Keratinocyte (primary cell): ENCODE measurements at regions not wholly inside any gene's neighbourhood (a gene's known extent, or its start where the extent isn't known, plus 50 kb on each side); places are given as distances from the start of the nearest gene placed in this dataset.

Source experiments
- DNase-seq: peaks from one replicate; pipeline ENCODE4 v3.0.0-alpha.2; 2011; ENCODE audit warnings: low read depth, missing footprints, low spot score
- FAIRE-seq: peaks from 2 replicates; lab custom pipeline; 2011; peaks lifted over from hg19 to GRCh38; lab: Jason Lieb, UNC
- H2AFZ ChIP-seq: 2 replicates; pipeline ENCODE4 v1.6.0; 2012; ENCODE audit warnings: low read length, control low read depth, inconsistent platforms; ENCODE audit not compliant: control insufficient read depth
- H3K27ac ChIP-seq: 2 replicates; pipeline ENCODE4 v1.5.1; 2011; ENCODE audit warnings: low read length; ENCODE audit not compliant: control insufficient read depth, insufficient read depth
- H3K27me3 ChIP-seq: 3 replicates; pipeline ENCODE4 v1.6.0; 2011; ENCODE audit warnings: low read length; ENCODE audit not compliant: control insufficient read depth, insufficient read depth; ENCODE audit errors: extremely low read depth
- H3K36me3 ChIP-seq, 2 experiments: 2 replicates in 1 of 2; 3 replicates in 1 of 2; pipeline ENCODE4 v1.5.1; 2011; ENCODE audit warnings: low read length in 2 of 2, mild to moderate bottlenecking in 1 of 2; ENCODE audit not compliant: control insufficient read depth in 2 of 2, insufficient read depth in 2 of 2; ENCODE audit errors: extremely low read depth in 1 of 2
- H3K4me1 ChIP-seq: 3 replicates; pipeline ENCODE4 v1.5.1; 2011; ENCODE audit warnings: low read length; ENCODE audit not compliant: control insufficient read depth, insufficient read depth; ENCODE audit errors: extremely low read depth
- H3K4me2 ChIP-seq: 3 replicates; pipeline ENCODE4 v1.6.0; 2011; ENCODE audit warnings: low read depth, low read length; ENCODE audit not compliant: control insufficient read depth, insufficient read depth; ENCODE audit errors: extremely low read depth
- H3K4me3 ChIP-seq, 3 experiments: fragments of 200-600 bp in 1 of 3; sonication (generic) in 1 of 3; 2 replicates in 2 of 3; 3 replicates in 1 of 3; pipeline ENCODE4 v1.5.1; 2011 to 2016; ENCODE audit warnings: low read length in 3 of 3, mild to moderate bottlenecking in 3 of 3, control low read depth in 2 of 3, inconsistent platforms in 1 of 3, low read depth in 1 of 3, mixed read lengths in 1 of 3, mixed run types in 1 of 3, moderate library complexity in 1 of 3; ENCODE audit not compliant: control insufficient read depth in 2 of 3, insufficient read depth in 2 of 3; ENCODE audit errors: extremely low read depth in 1 of 3
- H3K79me2 ChIP-seq: 2 replicates; pipeline ENCODE4 v1.6.0; 2012; ENCODE audit warnings: low read length; ENCODE audit not compliant: control insufficient read depth, insufficient read depth
- H3K9ac ChIP-seq: 3 replicates; pipeline ENCODE4 v1.6.0; 2011; ENCODE audit warnings: low read length; ENCODE audit not compliant: control insufficient read depth, insufficient read depth; ENCODE audit errors: extremely low read depth
- H3K9me1 ChIP-seq: 3 replicates; pipeline ENCODE4 v1.6.0; 2011; ENCODE audit warnings: low read length; ENCODE audit not compliant: control insufficient read depth, insufficient read depth; ENCODE audit errors: extremely low read depth
- H3K9me3 ChIP-seq: 2 replicates; pipeline ENCODE4 v1.5.1; 2012; ENCODE audit warnings: low read depth, low read length; ENCODE audit not compliant: control insufficient read depth
- H4K20me1 ChIP-seq: 3 replicates; pipeline ENCODE4 v1.6.0; 2011; ENCODE audit warnings: low read length; ENCODE audit not compliant: control insufficient read depth, insufficient read depth; ENCODE audit errors: extremely low read depth
- EZH2 ChIP-seq: IDR thresholded peaks from one replicate; pipeline ENCODE4 v1.6.1; 2012; ENCODE audit warnings: inconsistent platforms, mild to moderate bottlenecking, low read length, moderate library complexity
- dilution Hi-C: fragments of 300-500 bp; cut with MboI; formaldehyde crosslinking; loops from one replicate; pipeline ENCODE4 v1.7.0; 2020; ENCODE audit warnings: low sequenced_read_pairs; ENCODE audit not compliant: extremely low pct_ligation_motif_present
- TF ChIP-seq, protein P1 (sequence below), 3 experiments: IDR thresholded peaks in 1 of 3; conservative IDR thresholded peaks in 1 of 3; optimal IDR thresholded peaks in 1 of 3; 2 replicates in 2 of 3; 3 replicates in 1 of 3; pipeline versions ENCODE3 to v1.5.1; 2011; ENCODE audit warnings: low read length in 3 of 3, mild to moderate bottlenecking in 3 of 3, moderate library complexity in 2 of 3, control low read depth in 1 of 3, inconsistent platforms in 1 of 3; ENCODE audit not compliant: insufficient read depth in 2 of 3; ENCODE audit errors: extremely low read depth in 1 of 3

DNA sequence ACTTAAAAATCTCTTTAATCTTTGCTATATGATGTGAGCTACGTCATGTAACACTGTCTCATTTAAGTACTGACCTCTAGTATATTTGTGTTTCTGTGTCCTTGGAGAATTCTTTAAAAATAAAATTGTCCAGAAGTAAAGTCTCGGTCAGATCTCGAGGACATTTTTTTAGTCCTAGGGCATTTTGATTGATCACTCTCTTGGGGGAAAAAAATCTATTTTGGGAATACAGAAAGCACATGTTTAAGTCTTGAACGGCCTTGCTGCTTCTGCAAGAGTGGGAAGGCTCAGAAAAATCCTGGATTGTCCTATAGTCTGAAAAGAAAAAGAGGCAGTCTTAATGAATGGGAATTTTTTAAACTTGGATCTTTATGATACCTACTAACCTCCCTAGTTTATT is 234.3 kb downstream of the UTRN start:
- dilution Hi-C loops: no loop called here
- H3K4me1 ChIP-seq: no peaks in the 10 kb centered on the region
- DNase-seq (no peak), FAIRE-seq (no peak)
- H3K27me3 ChIP-seq: no peaks in the 10 kb centered on the region
- no peak overlapping the region for H3K9ac ChIP-seq
- TF ChIP-seq, protein P1, sequence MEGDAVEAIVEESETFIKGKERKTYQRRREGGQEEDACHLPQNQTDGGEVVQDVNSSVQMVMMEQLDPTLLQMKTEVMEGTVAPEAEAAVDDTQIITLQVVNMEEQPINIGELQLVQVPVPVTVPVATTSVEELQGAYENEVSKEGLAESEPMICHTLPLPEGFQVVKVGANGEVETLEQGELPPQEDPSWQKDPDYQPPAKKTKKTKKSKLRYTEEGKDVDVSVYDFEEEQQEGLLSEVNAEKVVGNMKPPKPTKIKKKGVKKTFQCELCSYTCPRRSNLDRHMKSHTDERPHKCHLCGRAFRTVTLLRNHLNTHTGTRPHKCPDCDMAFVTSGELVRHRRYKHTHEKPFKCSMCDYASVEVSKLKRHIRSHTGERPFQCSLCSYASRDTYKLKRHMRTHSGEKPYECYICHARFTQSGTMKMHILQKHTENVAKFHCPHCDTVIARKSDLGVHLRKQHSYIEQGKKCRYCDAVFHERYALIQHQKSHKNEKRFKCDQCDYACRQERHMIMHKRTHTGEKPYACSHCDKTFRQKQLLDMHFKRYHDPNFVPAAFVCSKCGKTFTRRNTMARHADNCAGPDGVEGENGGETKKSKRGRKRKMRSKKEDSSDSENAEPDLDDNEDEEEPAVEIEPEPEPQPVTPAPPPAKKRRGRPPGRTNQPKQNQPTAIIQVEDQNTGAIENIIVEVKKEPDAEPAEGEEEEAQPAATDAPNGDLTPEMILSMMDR (optimal IDR thresholded peaks at IDR 0.05 in 1 of 3, IDR thresholded peaks at IDR 0.05 in 1 of 3, conservative IDR thresholded peaks at IDR 0.05 in 1 of 3; ENCODE audit: extremely low read depth in 1 of 3, insufficient read depth in 2 of 3, low read length in 3 of 3): no peak
- TF ChIP-seq EZH2: no peak
- H3K4me2 ChIP-seq: no peak overlapping the region
- H2AFZ ChIP-seq: no peak overlapping the region
- H3K9me3 ChIP-seq: no peaks in the 10 kb centered on the region
- H3K9me1 ChIP-seq: no peaks in the 10 kb centered on the region
- H3K27ac ChIP-seq: no peak overlapping the region
- H4K20me1 ChIP-seq: no peaks in the 10 kb centered on the region
- H3K36me3 ChIP-seq: peaks cover 0 to 2% of the 10 kb centered on the region in 2 experiments
- H3K79me2 ChIP-seq: no peaks in the 10 kb centered on the region
- no peak overlapping the region for H3K4me3 ChIP-seq

DNA sequence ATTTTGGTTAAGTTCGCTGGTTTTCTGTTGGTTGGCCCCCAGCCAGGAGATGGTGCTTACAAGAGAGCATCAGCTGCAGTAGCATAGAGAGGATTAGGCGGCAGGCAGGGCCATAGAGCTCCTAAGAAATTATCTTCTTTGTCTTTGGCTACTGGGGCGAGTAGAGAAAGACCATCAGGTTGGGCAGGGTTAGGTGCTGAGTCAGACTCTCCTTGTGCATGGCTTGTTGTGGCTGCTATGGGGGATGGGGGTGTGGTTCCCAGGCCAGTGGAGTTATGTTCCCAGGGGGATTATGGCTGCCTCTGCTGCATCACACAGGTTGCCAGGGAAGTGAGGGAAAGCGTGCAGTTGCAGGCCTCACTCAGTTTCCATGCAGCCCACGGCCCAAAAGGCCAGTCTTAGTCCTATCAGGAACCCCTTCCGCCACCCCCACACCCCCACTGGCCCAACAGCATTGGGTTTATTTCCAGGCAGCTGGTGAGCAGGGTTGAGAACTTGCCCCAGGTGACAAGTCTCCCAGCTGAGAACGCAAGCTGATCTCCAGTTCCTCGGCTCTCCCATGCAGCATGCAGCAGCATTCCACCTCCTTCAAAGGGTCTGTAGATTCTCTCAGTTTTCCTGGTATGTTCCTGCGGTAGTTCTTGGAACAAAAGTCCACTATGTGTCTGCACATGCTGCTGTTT is 243.7 kb downstream of the UTRN start:
- Histone ChIP-seq H4K20me1 (no peaks in the 10 kb centered on the region), H3K27me3 (no peaks in the 10 kb centered on the region), H3K27ac (no peak overlapping the region), H3K4me2 (no peak overlapping the region), H3K9me1 (no peaks in the 10 kb centered on the region), H3K79me2 (no peaks in the 10 kb centered on the region), H3K4me3 (no peak overlapping the region), H3K9ac (no peak overlapping the region), H3K9me3 (no peaks in the 10 kb centered on the region), H2AFZ (no peak overlapping the region), H3K4me1 (no peaks in the 10 kb centered on the region), H3K36me3 (peaks cover 0 to 2% of the 10 kb centered on the region in 2 experiments)
- no peak for TF ChIP-seq EZH2
- TF ChIP-seq, protein P1 (optimal IDR thresholded peaks at IDR 0.05 in 1 of 3, IDR thresholded peaks at IDR 0.05 in 1 of 3, conservative IDR thresholded peaks at IDR 0.05 in 1 of 3; ENCODE audit: extremely low read depth in 1 of 3, insufficient read depth in 2 of 3, low read length in 3 of 3): no peak
- DNase-seq: no peak
- dilution Hi-C loops: no loop called here
- no peak for FAIRE-seq
